ENCODE measurements at regions not wholly inside any gene's neighbourhood (a gene's known extent, or its start where the extent isn't known, plus 50 kb on each side); places are given as distances from the start of the nearest gene placed in this dataset.

GRCh38 chr6:14321992-14322772 is 204.6 kb downstream of the CD83 start:
- no peak for DNase-seq

GRCh38 chr6:14322841-14323240 is 205.3 kb downstream of the CD83 start:
- no peak for DNase-seq

DNA sequence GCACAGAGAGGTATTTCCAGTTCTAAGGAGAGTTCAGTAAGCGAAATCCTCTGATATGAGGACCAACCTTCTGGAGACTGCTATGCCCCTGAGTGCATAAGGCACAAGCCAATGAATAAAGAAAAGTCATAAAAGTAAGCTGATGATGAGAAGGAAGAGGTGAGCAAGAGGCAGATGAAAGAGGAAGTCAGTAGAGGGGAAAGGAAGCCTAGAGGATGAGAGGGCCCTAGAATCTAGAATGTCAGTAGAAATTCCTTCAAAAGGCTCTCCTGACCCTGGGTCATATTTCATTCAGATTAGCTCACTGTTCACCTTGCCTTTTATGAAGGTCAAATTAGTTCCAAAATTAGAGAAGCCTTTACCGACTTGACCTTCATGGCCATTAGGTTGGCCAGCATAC is 209.2 kb downstream of the CD83 start:
- DNase-seq: no peak

DNA sequence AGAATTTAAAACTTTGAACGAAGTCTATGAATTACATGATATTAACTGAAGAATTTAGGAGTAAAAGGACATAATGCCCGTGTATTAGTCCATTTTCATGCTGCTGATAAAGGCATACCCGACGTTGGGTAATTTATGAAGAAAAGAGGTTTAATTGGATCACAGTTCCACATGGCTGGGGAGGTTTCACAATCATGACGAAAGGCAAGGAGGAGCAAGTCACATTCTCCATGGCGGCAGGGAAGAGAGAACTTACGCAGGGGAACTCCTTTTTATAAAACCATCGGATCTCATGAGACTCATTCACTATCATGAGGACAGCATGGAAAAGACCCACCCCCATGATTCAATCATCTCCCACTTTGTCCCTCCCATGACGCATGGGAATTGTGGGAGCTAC is 210.6 kb downstream of the CD83 start:
- DNase-seq: no peak

GRCh38 chr6:14333556-14334305 is 216.2 kb downstream of the CD83 start:
- no peak for DNase-seq

DNA sequence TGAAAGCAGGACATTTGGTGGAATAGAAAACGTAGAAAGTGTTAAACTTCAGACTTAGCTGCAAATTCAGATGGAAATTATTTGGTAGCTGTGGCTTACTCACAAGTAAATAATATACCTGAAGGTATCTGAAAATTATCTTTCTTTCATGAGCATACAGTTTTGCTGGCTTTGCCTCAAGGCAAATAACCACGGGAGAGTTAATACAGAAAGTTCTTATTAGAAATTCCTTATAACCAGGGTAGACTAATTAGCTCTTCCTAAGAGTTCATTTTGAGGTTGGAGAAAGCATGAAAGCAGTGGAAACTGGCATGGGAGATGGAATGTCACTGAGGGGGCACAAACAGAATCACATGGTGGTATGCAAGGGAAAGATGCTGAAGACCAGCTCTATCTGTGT is 217.5 kb downstream of the CD83 start:
- no peak for DNase-seq

GRCh38 chr6:14337152-14337551 is 219.6 kb downstream of the CD83 start:
- DNase-seq: no peak

DNA sequence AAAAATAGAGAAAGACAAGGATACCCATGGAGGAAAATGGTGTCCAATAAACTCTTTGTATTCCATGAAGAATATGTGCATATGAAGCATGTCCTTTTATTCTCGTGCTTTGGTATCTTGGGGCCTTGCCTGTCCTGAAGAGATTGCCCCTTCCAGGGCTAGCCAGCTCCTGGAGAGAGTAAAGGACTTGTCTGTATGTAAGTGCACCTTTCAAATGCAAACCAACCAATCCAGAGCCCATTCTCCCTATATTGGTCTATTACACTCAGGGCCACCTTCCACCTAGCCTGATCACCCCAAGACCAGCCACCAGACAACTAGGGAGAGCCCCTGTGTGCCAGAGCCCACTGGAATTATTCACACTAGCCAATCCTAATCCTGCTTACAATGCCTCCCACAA is 221.6 kb downstream of the CD83 start:
- DNase-seq: no peak

- no peak for DNase-seq
Observed at GRCh38 chr6:14339711-14340584, 222.4 kb downstream of the CD83 start.

GRCh38 chr6:14344486-14344885 is 226.9 kb downstream of the CD83 start:
- DNase-seq: no peak

DNA sequence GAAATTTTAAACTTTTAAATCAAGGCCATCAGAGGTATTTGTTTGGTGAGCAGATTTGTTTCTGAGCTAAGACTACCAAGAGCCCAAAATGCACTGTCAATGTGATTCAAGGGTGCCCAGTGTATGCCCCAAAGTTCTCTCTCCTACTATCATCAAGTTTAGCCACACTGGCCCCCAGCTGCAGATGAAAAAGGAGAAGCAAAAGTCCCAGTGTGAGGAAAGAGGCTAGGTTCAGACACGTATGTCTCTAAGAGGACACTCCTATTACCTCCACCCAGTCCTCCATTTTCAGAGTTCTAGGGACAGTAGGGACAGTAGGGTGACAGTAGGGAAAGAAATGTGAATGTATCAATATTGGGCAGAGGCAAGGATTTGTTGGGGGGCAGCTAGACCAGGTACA is 230.8 kb downstream of the CD83 start:
- DNase-seq: no peak

DNA sequence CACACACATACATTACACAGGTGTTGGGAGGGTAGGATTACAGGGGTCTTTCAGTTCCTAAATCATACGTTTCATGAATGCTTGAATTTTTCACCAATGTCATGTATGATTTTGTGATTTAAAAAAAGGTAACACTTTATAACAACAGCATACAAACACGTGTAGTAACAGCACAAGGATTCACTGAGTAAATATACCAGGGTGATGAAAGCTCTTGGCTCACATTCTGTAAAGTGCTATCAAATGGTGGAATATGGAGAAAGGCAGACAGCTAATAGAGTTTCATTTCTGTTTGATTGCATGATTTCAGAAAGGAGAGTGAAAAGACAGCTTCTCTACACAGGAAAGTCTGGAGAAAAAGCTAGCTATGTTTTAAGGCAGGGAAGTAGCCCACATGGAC is 231.9 kb downstream of the CD83 start:
- no peak for DNase-seq

DNA sequence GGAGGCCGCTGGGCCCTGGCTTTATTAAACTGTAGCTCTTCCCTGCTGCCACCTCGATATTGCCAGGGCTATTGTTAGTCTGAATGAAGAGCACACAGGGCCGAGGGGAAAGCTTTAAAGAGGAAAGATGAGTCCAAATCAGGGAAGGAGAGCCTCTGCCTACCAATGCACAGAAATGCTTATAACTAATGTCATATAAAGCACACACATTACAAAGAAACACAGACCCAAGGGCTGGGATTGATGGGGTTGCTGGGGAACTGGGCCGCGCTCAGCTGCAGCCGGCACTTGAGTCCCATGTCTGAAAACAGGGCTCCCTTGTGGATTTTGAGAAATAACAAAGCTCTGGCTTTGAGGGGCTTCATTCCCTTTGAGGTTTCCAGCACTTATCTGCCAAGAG is 232.6 kb downstream of the CD83 start:
- no peak for DNase-seq

DNA sequence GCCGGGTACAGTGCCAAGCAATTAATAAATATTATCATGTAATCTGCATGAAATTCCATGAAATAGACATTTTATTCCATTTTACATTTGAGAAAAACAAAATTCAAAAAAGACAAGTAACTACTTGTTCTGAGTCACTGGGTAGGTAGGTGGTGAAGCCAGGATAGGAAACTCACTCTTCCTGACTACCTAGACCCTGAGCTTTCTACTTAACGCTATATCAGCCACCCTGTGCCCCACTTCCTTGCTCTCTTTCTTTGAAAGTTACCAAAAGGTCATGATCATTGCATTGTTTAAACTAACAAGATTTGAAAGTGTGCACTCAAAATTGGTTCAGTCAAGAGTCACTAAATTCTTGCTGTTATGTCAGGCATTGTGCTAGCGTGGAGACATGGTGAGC is 235.7 kb downstream of the CD83 start:
- DNase-seq: no peak

DNA sequence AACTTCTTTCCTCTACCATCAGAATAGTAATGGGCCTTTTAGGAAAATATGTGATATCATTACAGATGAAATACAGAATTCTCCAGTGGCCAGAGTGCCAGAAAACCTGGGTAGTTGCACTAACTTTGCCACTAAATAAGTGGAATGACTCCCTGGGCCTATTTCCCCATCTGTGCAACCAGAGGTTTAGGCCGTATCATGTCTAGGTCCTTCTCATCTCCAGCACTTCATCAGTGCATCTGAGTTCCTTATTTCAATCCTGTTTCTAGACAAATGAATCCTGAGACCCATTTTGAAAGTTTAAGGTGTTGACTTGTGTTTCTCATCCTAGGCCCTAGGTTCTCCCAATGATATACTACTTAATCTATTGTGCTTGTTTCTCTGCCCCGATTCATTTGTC is 236.2 kb downstream of the CD83 start:
- no peak for DNase-seq

DNA sequence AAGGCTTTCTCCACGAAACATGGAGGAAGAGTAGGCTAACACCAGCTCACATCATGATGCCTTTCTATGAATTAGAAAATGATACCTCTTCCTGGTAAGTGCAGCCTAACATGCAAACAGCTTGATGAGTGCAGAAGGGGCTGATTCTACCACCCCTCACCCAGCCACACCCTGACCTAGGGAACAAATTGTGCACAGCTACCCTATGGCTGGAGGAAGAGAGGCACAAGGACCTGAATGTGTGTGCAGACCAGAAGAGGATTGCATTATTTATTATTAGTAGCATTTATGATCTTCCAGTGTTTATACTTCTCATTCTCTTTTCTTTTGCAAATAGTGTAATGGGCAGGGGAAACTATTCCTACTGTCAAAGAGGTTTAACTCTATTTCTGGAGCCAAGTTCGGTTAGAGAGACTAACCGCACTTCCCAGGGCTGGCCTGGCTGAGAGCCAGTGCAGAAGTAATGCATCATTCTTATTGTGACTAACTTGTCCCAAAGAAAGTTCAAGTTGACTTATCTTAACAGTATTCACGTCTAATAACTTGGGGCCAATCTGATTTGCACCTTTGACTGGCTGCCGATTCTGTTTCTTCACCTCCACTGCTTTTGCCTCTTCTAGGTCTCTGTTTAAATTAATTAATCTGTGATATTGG is 237.5 kb downstream of the CD83 start:
- peak in 2 of 56 donors; percentile 8 to 21 for DNase-seq

GRCh38 chr6:14359438-14359837 is 241.9 kb downstream of the CD83 start:
- no peak for DNase-seq

DNA sequence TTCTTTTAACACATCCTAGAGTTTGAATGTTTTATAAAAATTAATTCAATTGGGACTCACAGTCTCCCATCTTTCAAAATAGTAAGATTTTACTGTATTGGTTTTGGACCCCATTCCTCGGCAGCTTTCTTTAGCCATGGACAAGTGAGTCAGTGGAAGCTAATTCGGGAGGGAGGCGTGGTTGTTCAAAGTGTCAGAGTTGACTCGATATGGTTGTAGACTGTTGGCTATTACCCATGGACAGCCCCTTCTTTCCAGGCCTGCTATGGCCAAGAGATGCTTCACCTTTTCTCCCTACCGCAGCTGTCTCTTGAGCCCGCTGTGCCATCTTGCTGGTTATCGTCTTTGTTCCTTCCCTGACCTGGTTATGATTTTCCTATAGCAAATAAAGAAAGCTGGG is 243.0 kb downstream of the CD83 start:
- no peak for DNase-seq

GRCh38 chr6:14361297-14361696 is 243.7 kb downstream of the CD83 start:
- DNase-seq: no peak

DNA sequence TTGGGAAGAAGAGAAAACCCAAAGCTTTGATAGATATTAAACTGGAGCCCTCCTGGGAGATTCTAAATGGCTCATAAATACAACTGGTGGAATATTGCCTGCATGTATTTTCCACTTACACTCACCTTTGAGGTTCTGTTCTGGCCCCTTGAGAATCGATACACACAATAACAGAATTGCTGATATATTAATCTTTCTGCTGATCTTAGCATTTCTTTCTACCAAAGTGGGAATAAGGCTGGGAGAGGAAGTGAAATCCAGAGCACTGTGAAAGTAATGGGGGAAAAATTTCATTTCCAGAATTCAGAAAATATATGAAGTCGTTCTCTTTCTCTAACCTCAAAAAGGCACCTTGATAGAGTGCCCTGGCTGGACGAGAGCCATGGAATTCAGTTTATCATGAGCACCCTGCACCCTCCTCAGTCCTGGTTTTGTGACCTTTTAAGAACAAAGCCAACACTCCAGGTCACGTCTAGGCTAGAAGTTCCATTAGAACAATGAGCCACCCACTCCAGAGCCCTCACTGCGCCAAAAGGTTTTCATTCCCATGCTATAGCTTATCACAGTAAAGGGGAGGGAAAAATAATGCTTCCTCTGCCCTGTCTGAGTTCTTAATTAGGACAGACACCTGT is 244.5 kb downstream of the CD83 start:
- no peak for DNase-seq

DNA sequence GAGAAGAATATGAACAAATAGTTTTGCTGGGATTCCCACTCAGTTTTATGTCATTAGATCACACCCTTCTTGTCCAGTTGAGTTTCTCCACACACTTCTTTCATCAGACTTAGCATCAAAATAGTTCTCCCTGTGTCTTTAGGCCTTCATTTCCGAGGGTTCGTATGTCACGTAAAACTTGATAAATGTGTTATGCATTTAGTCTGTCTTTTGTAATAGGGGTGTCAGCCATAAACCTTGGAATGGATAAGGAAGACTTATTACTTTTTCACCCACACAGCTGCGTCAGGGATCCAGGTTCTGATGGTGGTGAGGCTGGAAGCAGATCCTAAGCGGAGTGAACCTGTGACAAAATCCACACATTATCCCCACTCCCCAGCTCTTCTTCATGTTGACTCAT is 246.8 kb downstream of the CD83 start:
- no peak for DNase-seq

All from nucleus accumbens (tissue), 56 donors.